Globus pallidus (tissue), 1 donor: ENCODE measurements at regions not wholly inside any gene's neighbourhood (a gene's known extent, or its start where the extent isn't known, plus 50 kb on each side); places are given as distances from the start of the nearest gene placed in this dataset.
"Not testable (repeated sequence)": the region's sequence is repeated elsewhere in the genome, so short reads cannot be mapped to it uniquely, and the experiment has no call there.

Source experiments
- DNase-seq: peaks from one replicate; pipeline ENCODE4 v3.0.0-alpha.2; 2015; ENCODE audit warnings: low spot score

- DNase-seq, result no peak
These were observed 179.6 kb upstream of the CXorf51A start for GRCh38 chrX:146994163-146994562.

GRCh38 chrX:146973283-146973682 lies 158.7 kb upstream of the CXorf51A start:
- DNase-seq, result no peak

- DNase-seq, result no peak
These were observed 152.8 kb upstream of the CXorf51A start for GRCh38 chrX:146967306-146967705.

- no peak for DNase-seq
These were observed 142.2 kb upstream of the CXorf51A start for GRCh38 chrX:146956760-146957159.

- no peak for DNase-seq
These were observed 119.7 kb upstream of the CXorf51A start for GRCh38 chrX:146934256-146934655.

- peak; percentile 21 for DNase-seq
These were observed 118.5 kb upstream of the CXorf51A start for GRCh38 chrX:146932997-146933396.

- no peak for DNase-seq
These were observed 106.7 kb upstream of the CXorf51A start for GRCh38 chrX:146921204-146921603.

- peak; percentile 2 for DNase-seq
These were observed 93.1 kb upstream of the CXorf51A start for GRCh38 chrX:146907391-146908240.

GRCh38 chrX:146906166-146906565 lies 91.6 kb upstream of the CXorf51A start:
- DNase-seq, result no peak

GRCh38 chrX:146887020-146887419 lies 72.5 kb upstream of the CXorf51A start:
- DNase-seq, result no peak

- DNase-seq, result no peak
These were observed 67.0 kb upstream of the CXorf51A start for GRCh38 chrX:146881521-146881920.

- not testable (repeated sequence) for DNase-seq
These were observed 52.3 kb upstream of the CXorf51A start for GRCh38 chrX:146866846-146867245.

GRCh38 chrX:146865734-146866133 lies 51.2 kb upstream of the CXorf51A start:
- not testable (repeated sequence) for DNase-seq
